Esophagus squamous epithelium (tissue), 4 donors: ENCODE measurements at regions not wholly inside any gene's neighbourhood (a gene's known extent, or its start where the extent isn't known, plus 50 kb on each side); places are given as distances from the start of the nearest gene placed in this dataset.

Source experiments
- CTCF ChIP-seq, 6 experiments: fragments of 450-650 bp in 4 of 6; fragments of 200-600 bp in 2 of 6; sonication (generic) in 2 of 6; IDR thresholded peaks; one replicate each; pipeline ENCODE4 v1.5.1; 2016 to 2019; ENCODE audit warnings: antibody characterized with exemption in 6 of 6, mild to moderate bottlenecking in 4 of 6, moderate library complexity in 4 of 6
- POLR2A ChIP-seq, 4 donors: fragments of 450-650 bp; IDR thresholded peaks; one replicate each; pipeline ENCODE4 v1.6.1; 2017; ENCODE audit warnings: antibody characterized with exemption in 4 of 4, mild to moderate bottlenecking in 4 of 4, moderate library complexity in 3 of 4

GRCh38 chr14:51546099-51546498 lies 105.6 kb upstream of the FRMD6 start:
- TF ChIP-seq CTCF (IDR thresholded peaks at IDR 0.05) (no peak), POLR2A (IDR thresholded peaks at IDR 0.05) (no peak)
